Nephron progenitor cell (in vitro differentiated cells): ENCODE measurements at regions not wholly inside any gene's neighbourhood (a gene's known extent, or its start where the extent isn't known, plus 50 kb on each side); places are given as distances from the start of the nearest gene placed in this dataset.
A peak's percentile ranks its signal among the peaks of the same experiment; 100 is the strongest.

Experiments
- DNase-seq: peaks from one replicate; pipeline ENCODE4 v3.0.0; 2021
- H3K27ac Mint-ChIP-seq: 2 replicates; pipeline ENCODE4 v1.8.0; 2021; ENCODE audit warnings: mild to moderate bottlenecking, moderate library complexity, mixed read lengths
- H3K27me3 Mint-ChIP-seq: 2 replicates; pipeline ENCODE4 v1.8.0; 2021; ENCODE audit warnings: mild to moderate bottlenecking, low read depth, mixed read lengths; ENCODE audit not compliant: poor library complexity
- H3K36me3 Mint-ChIP-seq: 2 replicates; pipeline ENCODE4 v1.8.0; 2021; ENCODE audit warnings: low read depth, mixed read lengths
- H3K4me1 Mint-ChIP-seq: 2 replicates; pipeline ENCODE4 v1.8.0; 2021; ENCODE audit warnings: mixed read lengths
- H3K4me3 Mint-ChIP-seq: 2 replicates; pipeline ENCODE4 v1.8.0; 2021; ENCODE audit warnings: mild to moderate bottlenecking, moderate library complexity, mixed read lengths
- H3K9me3 Mint-ChIP-seq: 2 replicates; pipeline ENCODE4 v1.8.0; 2021; ENCODE audit warnings: mild to moderate bottlenecking, moderate library complexity, mixed read lengths
- CTCF ChIP-seq: fragments of 200-600 bp; sonication (generic); IDR thresholded peaks from 2 replicates; pipeline ENCODE4 v1.5.0; 2021; ENCODE audit warnings: antibody characterized with exemption

DNA sequence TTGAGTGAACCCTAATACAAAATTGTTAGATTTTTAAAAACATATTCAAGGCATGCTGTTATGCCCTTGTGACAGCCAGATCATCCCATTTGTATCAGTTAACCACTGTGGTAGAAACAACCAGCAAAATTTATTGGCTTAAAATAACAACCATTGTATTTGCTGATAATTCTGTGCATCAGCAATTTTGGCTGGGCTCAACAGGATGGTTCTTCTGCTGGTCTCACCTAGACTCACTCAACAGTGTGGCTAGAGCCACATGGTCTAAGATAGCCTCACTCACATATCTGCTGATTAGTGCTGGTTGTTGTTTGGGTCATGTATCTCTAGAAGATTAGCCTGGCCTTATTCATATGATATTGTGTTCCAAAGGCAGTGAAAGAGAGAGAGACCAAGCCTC, 160.1 kb upstream of the GATA6 start:
- no peak for DNase-seq
- Mint-ChIP-seq H3K4me1 (peaks cover 21% of the 10 kb centered on the region), H3K36me3 (peaks cover 16% of the 10 kb centered on the region), H3K4me3 (no peak overlapping the region), H3K27ac (no peak overlapping the region), H3K27me3 (no peaks in the 10 kb centered on the region), H3K9me3 (peaks cover 43% of the 10 kb centered on the region)
- TF ChIP-seq CTCF, result no peak

DNA sequence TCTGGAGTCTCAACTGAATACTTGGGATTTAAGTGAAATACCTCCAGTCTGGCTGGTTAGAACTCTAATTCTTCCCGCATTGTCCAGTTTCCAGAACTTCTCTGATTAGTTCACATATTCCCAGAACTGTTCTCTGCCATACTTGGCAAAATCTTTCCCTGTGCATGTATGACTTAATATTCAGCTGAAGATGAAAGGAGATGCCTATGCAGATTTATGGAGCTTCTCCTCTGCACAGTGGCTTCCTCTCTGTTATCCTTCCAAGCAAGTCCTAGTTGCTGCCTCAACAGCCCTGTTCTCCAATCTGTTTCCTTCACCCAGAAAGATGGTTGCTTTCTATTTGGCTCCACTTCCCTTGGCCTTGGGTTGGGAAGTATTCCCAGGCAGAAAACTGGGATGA, 155.4 kb upstream of the GATA6 start:
- no peak for DNase-seq
- Mint-ChIP-seq H3K27me3 (peaks cover 4% of the 10 kb centered on the region), H3K27ac (no peak overlapping the region), H3K4me3 (no peak overlapping the region), H3K4me1 (peaks cover 12% of the 10 kb centered on the region), H3K9me3 (peaks cover 57% of the 10 kb centered on the region), H3K36me3 (peaks cover 16% of the 10 kb centered on the region)
- no peak for TF ChIP-seq CTCF

DNA sequence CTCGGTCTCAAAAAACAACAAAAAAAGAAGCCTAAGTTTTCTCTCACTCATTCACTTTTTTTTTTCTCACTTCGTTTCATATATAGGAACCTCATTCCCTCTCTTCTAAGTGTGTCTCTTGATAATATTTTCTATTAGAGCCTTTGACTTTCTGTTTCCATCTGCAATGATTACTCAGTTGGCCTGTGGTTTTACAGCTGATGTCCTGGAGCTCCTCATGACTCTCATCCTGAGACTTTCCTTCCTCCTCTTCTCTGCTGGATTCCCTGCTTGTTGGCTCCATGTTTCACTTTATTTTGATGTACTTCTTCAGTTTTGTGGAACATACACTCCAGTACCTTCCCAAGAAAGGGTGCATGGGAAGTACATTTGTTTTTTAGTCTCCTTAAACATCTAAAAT, 154.2 kb upstream of the GATA6 start:
- peaks cover 21% of the 10 kb centered on the region for H3K4me1 Mint-ChIP-seq
- DNase-seq, result no peak
- peaks cover 16% of the 10 kb centered on the region for H3K36me3 Mint-ChIP-seq
- peaks cover 4% of the 10 kb centered on the region for H3K27me3 Mint-ChIP-seq
- TF ChIP-seq CTCF, result no peak
- H3K27ac Mint-ChIP-seq, result no peak overlapping the region
- H3K9me3 Mint-ChIP-seq, result peaks cover 47% of the 10 kb centered on the region
- H3K4me3 Mint-ChIP-seq, result no peak overlapping the region

DNA sequence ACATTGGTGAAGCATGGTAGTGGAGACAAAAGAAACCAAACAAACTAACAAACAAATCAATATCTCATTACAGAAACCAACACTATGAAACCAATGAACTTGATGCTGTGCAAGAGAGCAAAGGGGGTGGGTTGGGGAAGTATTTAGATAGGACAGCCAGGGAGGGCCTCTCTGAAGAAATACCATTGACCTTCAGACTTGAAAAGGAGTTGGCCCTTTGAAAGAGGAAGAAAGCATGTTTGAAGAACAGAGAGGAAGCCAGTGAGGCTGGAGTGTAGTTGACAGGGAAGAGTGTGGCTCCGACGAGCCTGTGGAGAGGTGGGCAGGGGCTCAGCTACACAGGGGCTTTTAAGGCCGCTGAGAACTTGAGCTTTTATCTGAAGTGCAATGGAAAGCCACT, 151.0 kb upstream of the GATA6 start:
- peaks cover 28% of the 10 kb centered on the region for H3K9me3 Mint-ChIP-seq
- TF ChIP-seq CTCF, result no peak
- H3K36me3 Mint-ChIP-seq, result peaks cover 5% of the 10 kb centered on the region
- H3K4me1 Mint-ChIP-seq, result peaks cover 46% of the 10 kb centered on the region
- H3K27me3 Mint-ChIP-seq, result peaks cover 4% of the 10 kb centered on the region
- H3K4me3 Mint-ChIP-seq, result peak overlapping the region; percentile 17
- no peak for DNase-seq
- peak overlapping the region; percentile 66 for H3K27ac Mint-ChIP-seq

DNA sequence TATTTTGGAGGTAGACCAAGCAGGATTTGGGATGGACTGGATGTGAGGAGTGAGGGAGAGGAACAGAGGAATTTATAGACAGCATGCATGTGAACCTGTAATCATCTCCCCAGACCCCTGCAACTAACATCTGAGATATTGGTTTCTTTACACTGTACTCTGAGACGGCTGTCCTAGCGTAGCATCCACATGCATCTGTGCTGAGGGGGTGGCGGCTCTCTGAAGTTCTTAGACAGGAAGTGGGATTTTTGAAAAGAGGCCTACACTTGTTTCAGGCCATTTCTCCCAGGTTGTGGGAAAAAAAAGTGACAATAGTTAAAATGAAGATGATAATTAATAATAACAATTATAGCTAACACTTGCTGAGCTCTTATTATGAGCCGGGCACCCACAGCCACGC, 150.2 kb upstream of the GATA6 start:
- H3K27me3 Mint-ChIP-seq, result peaks cover 4% of the 10 kb centered on the region
- peak overlapping the region; percentile 77 for H3K27ac Mint-ChIP-seq
- no peak overlapping the region for H3K4me3 Mint-ChIP-seq
- DNase-seq, result no peak
- TF ChIP-seq CTCF, result no peak
- peaks cover 46% of the 10 kb centered on the region for H3K4me1 Mint-ChIP-seq
- H3K9me3 Mint-ChIP-seq, result peaks cover 20% of the 10 kb centered on the region
- no peaks in the 10 kb centered on the region for H3K36me3 Mint-ChIP-seq

DNA sequence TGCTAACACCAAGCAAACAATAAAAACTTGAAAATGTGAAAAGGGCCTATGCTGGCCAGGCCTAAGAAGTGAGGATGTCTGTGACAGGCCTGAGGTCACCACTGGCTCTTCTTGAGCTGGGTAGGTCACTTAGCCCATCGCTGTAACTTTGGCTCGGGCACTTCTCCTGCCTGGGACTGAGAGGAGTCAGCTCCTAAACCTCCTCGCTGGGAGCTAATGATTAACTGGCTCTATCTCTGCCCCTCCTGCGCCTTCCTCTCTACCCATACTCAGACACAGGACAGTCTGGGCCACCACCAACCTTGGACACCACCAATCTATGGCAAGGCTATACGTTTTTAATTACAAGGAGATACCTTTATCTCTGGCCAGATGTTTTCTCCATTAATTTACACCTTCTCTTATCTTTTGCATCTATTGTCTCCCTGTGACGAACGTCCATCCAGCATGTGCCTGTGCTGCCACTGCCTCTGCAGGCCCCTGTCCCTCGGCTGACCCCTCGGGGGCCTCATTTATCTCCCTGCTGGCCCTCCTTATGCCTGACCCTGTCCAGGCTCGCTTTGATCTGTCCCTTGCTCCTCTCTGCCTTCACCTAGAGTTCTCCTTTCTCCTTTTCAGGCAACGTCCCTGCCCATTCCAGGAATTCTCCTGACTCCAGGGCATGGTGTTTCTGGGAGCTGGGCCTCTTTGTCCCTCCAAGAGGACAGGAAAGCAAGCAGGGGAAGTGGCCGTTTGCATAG, 149.1 kb upstream of the GATA6 start:
- Mint-ChIP-seq H3K4me3 (peak overlapping the region; percentile 46), H3K4me1 (peaks cover 46% of the 10 kb centered on the region), H3K27ac (peak overlapping the region; percentile 96), H3K9me3 (peaks cover 15% of the 10 kb centered on the region), H3K36me3 (no peaks in the 10 kb centered on the region), H3K27me3 (peaks cover 4% of the 10 kb centered on the region)
- DNase-seq, result peak; percentile 23
- TF ChIP-seq CTCF, result no peak
